Esophagus squamous epithelium (tissue), 5 donors: ENCODE measurements at regions not wholly inside any gene's neighbourhood (a gene's known extent, or its start where the extent isn't known, plus 50 kb on each side); places are given as distances from the start of the nearest gene placed in this dataset.

Experiments used
- DNase-seq: peaks from one replicate; lab custom pipeline; 2025; lab: John Stamatoyannopoulos, UW
- H3K27ac ChIP-seq, 4 donors: fragments of 200-600 bp; sonication (generic); one replicate each; pipeline ENCODE4 v1.5.1; 2016 to 2019; ENCODE audit warnings: mild to moderate bottlenecking in 1 of 4
- H3K27me3 ChIP-seq, 4 donors: fragments of 200-600 bp; sonication (generic); 1 replicate in 3 of 4; 2 replicates in 1 of 4; pipeline versions ENCODE4 v1.5.1 to v1.6.0; 2017 to 2021; ENCODE audit warnings: antibody characterized with exemption in 1 of 4
- H3K36me3 ChIP-seq, 3 donors: fragments of 200-600 bp; sonication (generic); one replicate each; pipeline ENCODE4 v1.5.1; 2016 to 2019
- H3K4me1 ChIP-seq, 3 donors: fragments of 200-600 bp; sonication (generic); one replicate each; pipeline ENCODE4 v1.5.1; 2017 to 2019
- H3K4me3 ChIP-seq, 4 donors: fragments of 200-600 bp; sonication (generic); 1 replicate in 3 of 4; 2 replicates in 1 of 4; pipeline ENCODE4 v1.5.1; 2016 to 2019; ENCODE audit warnings: mild to moderate bottlenecking in 2 of 4, moderate library complexity in 1 of 4
- H3K9me3 ChIP-seq, 3 donors: fragments of 200-600 bp; sonication (generic); one replicate each; pipeline ENCODE4 v1.5.1; 2016 to 2019
- CTCF ChIP-seq, 6 experiments: fragments of 450-650 bp in 4 of 6; fragments of 200-600 bp in 2 of 6; sonication (generic) in 2 of 6; IDR thresholded peaks; one replicate each; pipeline ENCODE4 v1.5.1; 2016 to 2019; ENCODE audit warnings: antibody characterized with exemption in 6 of 6, mild to moderate bottlenecking in 4 of 6, moderate library complexity in 4 of 6
- POLR2A ChIP-seq, 4 donors: fragments of 450-650 bp; IDR thresholded peaks; one replicate each; pipeline ENCODE4 v1.6.1; 2017; ENCODE audit warnings: antibody characterized with exemption in 4 of 4, mild to moderate bottlenecking in 4 of 4, moderate library complexity in 3 of 4
- WGBS, 2 donors: methylation state at CpG; one replicate each; pipeline ENCODE4 v1.1.5; 2018; 5-methylcytosine and 5-hydroxymethylcytosine counted together
- intact Hi-C: fragments of 100-400 bp; cut with DNase I; formaldehyde crosslinking; loops from one replicate; pipeline ENCODE4 v1.15.0; 2022
- donor health status: DM: yes; HTN: yes; CAD: no.

GRCh38 chr4:108255203-108255747, 86.5 kb upstream of the LEF1 start:
- TF ChIP-seq CTCF (IDR thresholded peaks at IDR 0.05) (no peak), POLR2A (IDR thresholded peaks at IDR 0.05) (no peak)
- no peaks in the 10 kb centered on the region for H3K4me1 ChIP-seq
- no peaks in the 10 kb centered on the region for H3K27me3 ChIP-seq
- H3K27ac ChIP-seq: no peak overlapping the region
- intact Hi-C loops: no loop called here
- WGBS, 2 donors: 63 to 67% methylated on average over 2 of the region's 2 CpGs
- H3K4me3 ChIP-seq: no peak overlapping the region
- H3K36me3 ChIP-seq: no peaks in the 10 kb centered on the region
- no peak for DNase-seq
- H3K9me3 ChIP-seq: no peaks in the 10 kb centered on the region

GRCh38 chr4:108249397-108249796, 80.7 kb upstream of the LEF1 start:
- Histone ChIP-seq H3K4me1 (no peaks in the 10 kb centered on the region), H3K27ac (no peak overlapping the region), H3K9me3 (no peaks in the 10 kb centered on the region)

GRCh38 chr4:108247387-108248049, 78.8 kb upstream of the LEF1 start:
- no peaks in the 10 kb centered on the region for H3K27me3 ChIP-seq
- no peaks in the 10 kb centered on the region for H3K9me3 ChIP-seq
- DNase-seq: no peak
- H3K4me1 ChIP-seq: no peaks in the 10 kb centered on the region
- no peaks in the 10 kb centered on the region for H3K36me3 ChIP-seq
- H3K4me3 ChIP-seq: no peak overlapping the region
- intact Hi-C loops: no loop called here
- TF ChIP-seq POLR2A (IDR thresholded peaks at IDR 0.05): no peak
- no peak for TF ChIP-seq CTCF (IDR thresholded peaks at IDR 0.05)
- no peak overlapping the region for H3K27ac ChIP-seq
- WGBS, 2 donors: 15 to 36% methylated on average over 2 to 3 of the region's 3 CpGs

More at GRCh38 chr4:108249397-108249796, 80.7 kb upstream of the LEF1 start:
- H3K4me3 ChIP-seq: no peak overlapping the region
- TF ChIP-seq CTCF (IDR thresholded peaks at IDR 0.05) (no peak), POLR2A (IDR thresholded peaks at IDR 0.05) (no peak)
- H3K27me3 ChIP-seq: no peaks in the 10 kb centered on the region
- intact Hi-C loops: no loop called here
- no peak for DNase-seq
- no peaks in the 10 kb centered on the region for H3K36me3 ChIP-seq

GRCh38 chr4:108244606-108245005, 75.9 kb upstream of the LEF1 start:
- no peak for DNase-seq
- Histone ChIP-seq H3K4me1 (no peaks in the 10 kb centered on the region), H3K36me3 (no peaks in the 10 kb centered on the region), H3K27ac (no peak overlapping the region), H3K9me3 (no peaks in the 10 kb centered on the region), H3K4me3 (no peak overlapping the region), H3K27me3 (no peaks in the 10 kb centered on the region)
- TF ChIP-seq POLR2A (IDR thresholded peaks at IDR 0.05) (no peak), CTCF (IDR thresholded peaks at IDR 0.05) (no peak)
- 80 to 87% methylated on average over 2 of the region's 2 CpGs for WGBS, 2 donors
- intact Hi-C loops: no loop called here

GRCh38 chr4:108240366-108240765, 71.6 kb upstream of the LEF1 start:
- Histone ChIP-seq H3K4me3 (no peak overlapping the region), H3K4me1 (no peaks in the 10 kb centered on the region), H3K36me3 (no peaks in the 10 kb centered on the region), H3K27ac (no peak overlapping the region), H3K9me3 (no peaks in the 10 kb centered on the region), H3K27me3 (no peaks in the 10 kb centered on the region)
- DNase-seq: no peak
- intact Hi-C loops: no loop called here
- TF ChIP-seq CTCF (IDR thresholded peaks at IDR 0.05) (no peak), POLR2A (IDR thresholded peaks at IDR 0.05) (no peak)
